Astrocyte of the cerebellum (primary cell): ENCODE measurements at regions not wholly inside any gene's neighbourhood (a gene's known extent, or its start where the extent isn't known, plus 50 kb on each side); places are given as distances from the start of the nearest gene placed in this dataset.

ENCODE experiments used
- DNase-seq: peaks from one replicate; pipeline ENCODE4 v3.0.0-alpha.2; 2011; ENCODE audit warnings: low read depth
- H3K4me3 ChIP-seq: 2 replicates; pipeline ENCODE4 v1.5.1; 2011; ENCODE audit warnings: mild to moderate bottlenecking, low read depth, low read length, moderate library complexity
- in situ Hi-C: cut with HindIII; loops from 2 replicates; pipeline ENCODE4 v1.10.0; 2017; ENCODE audit warnings: low sequenced_read_pairs
- TF ChIP-seq, protein P1 (sequence below): IDR thresholded peaks from 2 replicates; pipeline ENCODE4 v1.5.1; 2012; ENCODE audit warnings: low read length, low read depth, moderate library complexity, mild to moderate bottlenecking; ENCODE audit errors: missing control alignments

DNA sequence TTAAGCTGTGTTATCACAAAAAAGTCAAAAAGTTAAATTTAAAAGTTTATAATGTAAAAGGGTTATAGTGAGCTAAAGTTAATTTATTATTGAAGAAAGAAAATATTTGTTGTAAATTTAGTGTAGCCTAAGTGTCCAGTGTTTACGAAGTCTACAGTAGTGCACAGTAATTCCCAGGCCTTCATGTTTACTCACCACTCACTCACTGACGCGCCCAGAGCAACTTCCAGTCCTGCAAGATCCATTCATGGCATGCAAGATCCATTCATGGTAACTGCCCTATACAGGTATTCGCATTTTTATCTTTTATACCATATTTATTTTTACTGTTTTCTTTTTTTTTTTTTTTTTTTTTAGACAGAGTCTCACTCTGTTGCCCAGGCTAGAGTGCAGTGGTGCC, 69.5 kb downstream of the TPRA1 start:
- DNase-seq = no peak
- in situ Hi-C loops = no loop called here
- H3K4me3 ChIP-seq = no peak overlapping the region
- TF ChIP-seq, protein P1, sequence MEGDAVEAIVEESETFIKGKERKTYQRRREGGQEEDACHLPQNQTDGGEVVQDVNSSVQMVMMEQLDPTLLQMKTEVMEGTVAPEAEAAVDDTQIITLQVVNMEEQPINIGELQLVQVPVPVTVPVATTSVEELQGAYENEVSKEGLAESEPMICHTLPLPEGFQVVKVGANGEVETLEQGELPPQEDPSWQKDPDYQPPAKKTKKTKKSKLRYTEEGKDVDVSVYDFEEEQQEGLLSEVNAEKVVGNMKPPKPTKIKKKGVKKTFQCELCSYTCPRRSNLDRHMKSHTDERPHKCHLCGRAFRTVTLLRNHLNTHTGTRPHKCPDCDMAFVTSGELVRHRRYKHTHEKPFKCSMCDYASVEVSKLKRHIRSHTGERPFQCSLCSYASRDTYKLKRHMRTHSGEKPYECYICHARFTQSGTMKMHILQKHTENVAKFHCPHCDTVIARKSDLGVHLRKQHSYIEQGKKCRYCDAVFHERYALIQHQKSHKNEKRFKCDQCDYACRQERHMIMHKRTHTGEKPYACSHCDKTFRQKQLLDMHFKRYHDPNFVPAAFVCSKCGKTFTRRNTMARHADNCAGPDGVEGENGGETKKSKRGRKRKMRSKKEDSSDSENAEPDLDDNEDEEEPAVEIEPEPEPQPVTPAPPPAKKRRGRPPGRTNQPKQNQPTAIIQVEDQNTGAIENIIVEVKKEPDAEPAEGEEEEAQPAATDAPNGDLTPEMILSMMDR = no peak

DNA sequence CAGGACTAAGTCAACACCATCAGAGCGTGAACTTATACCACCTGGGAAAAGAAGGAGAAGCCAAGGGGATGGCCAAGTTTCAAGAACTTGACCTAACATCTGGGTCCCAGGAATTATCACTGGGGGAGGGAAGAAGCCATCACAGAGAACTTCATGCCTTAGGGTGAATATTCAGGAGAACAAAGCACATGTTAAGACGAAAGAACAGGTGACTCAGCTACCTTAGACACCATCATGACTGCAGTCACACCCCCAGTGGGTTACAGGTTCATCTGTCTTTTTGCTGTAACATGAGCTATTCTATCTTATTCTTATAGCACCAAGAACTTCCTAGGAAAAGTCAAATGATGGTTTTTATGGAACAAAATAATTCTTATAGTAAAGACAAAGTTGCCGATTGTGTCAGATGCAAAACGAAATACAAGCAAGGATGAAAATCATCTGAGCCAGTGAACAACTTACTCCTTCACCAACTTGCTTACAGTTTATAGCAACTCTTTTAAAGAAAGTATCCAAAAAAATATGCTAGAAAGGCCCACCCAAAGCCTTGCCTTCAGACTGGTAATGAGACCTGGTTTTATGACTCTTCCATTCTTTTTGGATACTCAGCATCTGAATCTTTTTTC, 72.0 kb downstream of the TPRA1 start:
- no peak overlapping the region for H3K4me3 ChIP-seq
- in situ Hi-C loops = no loop called here
- DNase-seq = no peak
- TF ChIP-seq, protein P1 = no peak

DNA sequence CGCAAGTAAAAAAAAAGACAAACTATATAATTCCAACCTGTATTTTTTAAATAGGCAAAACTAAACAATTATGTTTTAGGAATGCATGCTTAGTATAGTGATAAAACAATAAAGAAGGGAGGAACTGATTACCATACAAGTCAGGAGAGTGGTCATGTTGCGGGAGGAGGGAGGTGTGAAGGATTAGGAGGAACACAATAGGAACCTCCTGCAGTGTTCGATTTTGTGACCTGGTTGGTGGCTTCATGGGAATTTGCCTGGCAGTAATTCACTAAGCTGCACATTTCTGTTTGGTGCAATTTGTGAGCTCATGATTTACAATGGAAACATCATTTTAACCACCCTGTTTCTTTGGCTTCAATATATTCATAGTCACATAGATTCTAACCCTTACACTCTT, 78.3 kb downstream of the TPRA1 start:
- TF ChIP-seq, protein P1 = no peak

DNA sequence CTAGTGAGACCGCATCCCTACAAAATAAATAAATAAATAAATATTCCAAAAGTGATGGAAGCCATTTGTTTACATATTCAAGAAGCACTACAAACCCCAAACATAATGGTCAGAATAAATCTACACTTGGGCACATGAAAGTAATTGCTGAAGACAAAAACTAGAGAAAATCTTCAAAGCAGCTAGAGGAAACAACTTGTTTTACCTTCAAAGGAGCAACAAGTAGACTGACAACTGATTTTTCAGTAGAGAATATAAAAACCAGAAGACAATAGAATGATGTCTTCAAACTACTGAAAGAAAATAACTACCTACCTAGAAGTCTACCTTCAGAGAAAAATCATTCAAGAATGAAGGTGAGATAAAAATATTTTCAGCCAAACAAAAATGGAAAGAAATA, 89.4 kb downstream of the TPRA1 start:
- in situ Hi-C loops = no loop called here
- no peak for DNase-seq
- no peak overlapping the region for H3K4me3 ChIP-seq
- TF ChIP-seq, protein P1 = no peak

More for the DNA sequence above, 78.3 kb downstream of the TPRA1 start:
- no peak for DNase-seq
- H3K4me3 ChIP-seq = no peak overlapping the region
- in situ Hi-C loops = no loop called here

DNA sequence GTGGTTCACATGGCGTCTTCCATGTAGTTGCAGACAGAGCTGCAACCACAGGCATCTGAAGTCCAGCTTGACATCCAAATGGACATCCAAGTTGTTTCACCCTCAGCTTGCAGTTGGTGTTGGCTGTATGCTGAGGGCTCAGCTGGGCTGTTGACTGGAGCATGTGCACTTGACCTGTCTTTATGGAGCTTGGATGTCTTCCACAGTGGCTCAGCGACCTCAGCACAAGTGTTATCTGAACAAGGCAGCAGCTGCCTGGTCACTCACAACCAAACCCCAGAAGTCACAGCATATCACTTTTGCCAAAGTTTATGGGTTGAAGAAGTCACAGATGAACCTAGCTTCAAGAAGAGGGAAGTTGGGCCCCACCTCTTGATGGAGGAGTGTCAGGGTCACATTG, 92.9 kb downstream of the TPRA1 start:
- no peak overlapping the region for H3K4me3 ChIP-seq
- no peak for DNase-seq
- in situ Hi-C loops = no loop called here
- TF ChIP-seq, protein P1 = no peak

DNA sequence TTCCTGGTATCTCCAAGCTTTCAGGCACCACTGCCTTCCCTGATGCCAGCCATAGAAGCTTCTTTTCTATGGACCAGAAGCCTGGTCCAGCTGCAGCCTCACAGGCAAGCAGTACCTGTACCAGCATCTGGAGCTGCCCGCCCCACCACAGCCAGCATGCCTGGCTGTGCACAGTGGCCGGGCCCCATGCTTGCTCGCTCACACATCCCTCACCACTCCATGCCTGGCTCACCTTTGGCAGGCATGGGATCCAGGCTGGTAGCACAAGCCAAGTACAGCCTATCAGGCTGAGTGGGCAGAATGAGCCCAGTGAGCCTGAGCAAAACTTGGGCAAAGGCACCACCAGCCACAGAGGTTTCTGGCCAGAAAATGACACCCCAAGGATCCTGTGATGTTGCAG, 93.4 kb downstream of the TPRA1 start:
- in situ Hi-C loops = no loop called here
- H3K4me3 ChIP-seq = no peak overlapping the region
- TF ChIP-seq, protein P1 = no peak
- no peak for DNase-seq
